ENCODE measurements at regions not wholly inside any gene's neighbourhood (a gene's known extent, or its start where the extent isn't known, plus 50 kb on each side); places are given as distances from the start of the nearest gene placed in this dataset.

DNA sequence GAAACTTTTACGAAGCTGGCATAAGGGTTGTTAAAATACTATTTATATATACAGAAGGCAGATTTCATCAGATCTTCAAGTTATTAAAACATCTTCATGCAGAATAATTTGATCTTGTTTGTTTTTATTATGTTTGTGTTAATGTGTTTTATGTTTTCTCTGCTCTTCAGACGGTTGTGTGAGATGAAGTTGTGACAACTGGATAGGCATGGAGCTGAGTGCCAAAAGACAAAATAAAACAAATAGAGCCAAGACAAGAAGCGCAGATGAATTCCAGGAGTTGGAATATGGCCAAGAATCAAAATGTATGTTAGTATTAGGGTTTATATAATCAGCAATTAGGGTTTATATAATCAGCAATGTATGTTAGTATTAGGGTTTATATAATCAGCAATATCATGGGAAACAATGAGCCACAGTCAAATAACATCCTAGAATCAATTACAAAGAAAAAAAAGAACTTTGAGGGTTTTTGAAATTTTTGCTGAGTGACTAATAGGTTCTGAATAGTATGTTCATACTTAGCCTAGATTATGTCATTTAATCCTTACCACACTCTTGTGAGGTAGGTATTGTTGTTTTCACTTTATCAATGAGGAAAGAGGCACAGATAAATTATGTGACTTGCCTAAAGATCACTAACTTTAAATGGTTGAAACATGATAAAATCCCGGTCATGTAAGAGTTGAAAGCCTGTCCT is 488.0 kb upstream of the STEAP1 start:
- no peak for TF ChIP-seq CTCF (IDR thresholded peaks at IDR 0.05; ENCODE audit: insufficient read depth, low read length)
- TF ChIP-seq POLR2AphosphoS5 (IDR thresholded peaks at IDR 0.05; ENCODE audit: low read depth), result no peak
- TF ChIP-seq GABPA (IDR thresholded peaks at IDR 0.05; ENCODE audit: low read depth), result no peak
- TF ChIP-seq REST (IDR thresholded peaks at IDR 0.05; ENCODE audit: insufficient replicate concordance, low read depth), result no peak
- no peak for TF ChIP-seq SPI1 (IDR thresholded peaks at IDR 0.05; ENCODE audit: borderline replicate concordance, low read depth)
- Histone ChIP-seq H3K4me3 (replicated peaks; ENCODE audit: insufficient read depth, low read length) (no peak overlapping the region), H3K27ac (replicated peaks) (no peak overlapping the region), H3K27me3 (ENCODE audit: insufficient read depth, poor library complexity, severe bottlenecking) (no peaks in the 10 kb centered on the region)
- DNase-seq (ENCODE audit: low read depth in 1 of 2, low spot score in 1 of 2), result no peak

DNA sequence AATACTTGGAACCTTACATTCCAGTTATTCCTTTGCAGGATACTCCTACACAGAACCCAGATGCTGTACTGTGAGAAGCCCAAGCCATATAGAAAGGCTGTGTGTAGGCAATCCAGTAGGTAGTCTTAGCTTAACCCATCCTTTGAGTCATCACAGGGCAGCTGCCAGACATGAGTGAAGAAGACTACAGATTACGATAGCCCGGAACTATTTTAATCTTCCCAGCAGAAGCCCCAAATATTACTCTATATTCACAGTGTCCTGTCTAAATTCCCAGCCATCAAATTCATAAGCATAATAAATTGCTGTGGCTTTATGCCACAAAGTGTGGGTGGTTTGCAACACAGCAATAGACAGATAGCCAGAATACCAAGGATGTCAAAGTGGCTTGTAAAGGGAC is 474.1 kb upstream of the STEAP1 start:
- DNase-seq (ENCODE audit: low read depth in 1 of 2, low spot score in 1 of 2), result no peak
- no peak for TF ChIP-seq CTCF (IDR thresholded peaks at IDR 0.05; ENCODE audit: insufficient read depth, low read length)
- Histone ChIP-seq H3K4me3 (replicated peaks; ENCODE audit: insufficient read depth, low read length) (no peak overlapping the region), H3K27ac (replicated peaks) (no peak overlapping the region), H3K27me3 (ENCODE audit: insufficient read depth, poor library complexity, severe bottlenecking) (no peaks in the 10 kb centered on the region)

GRCh38 chr7:89681448-89681847 is 472.8 kb upstream of the STEAP1 start:
- Histone ChIP-seq H3K27me3 (ENCODE audit: insufficient read depth, poor library complexity, severe bottlenecking) (no peaks in the 10 kb centered on the region), H3K4me3 (replicated peaks; ENCODE audit: insufficient read depth, low read length) (no peak overlapping the region), H3K27ac (replicated peaks) (no peak overlapping the region)
- DNase-seq (ENCODE audit: low read depth in 1 of 2, low spot score in 1 of 2), result no peak
- TF ChIP-seq REST (IDR thresholded peaks at IDR 0.05; ENCODE audit: insufficient replicate concordance, low read depth) (no peak), POLR2AphosphoS5 (IDR thresholded peaks at IDR 0.05; ENCODE audit: low read depth) (no peak), SPI1 (IDR thresholded peaks at IDR 0.05; ENCODE audit: borderline replicate concordance, low read depth) (no peak), CTCF (IDR thresholded peaks at IDR 0.05; ENCODE audit: insufficient read depth, low read length) (no peak), GABPA (IDR thresholded peaks at IDR 0.05; ENCODE audit: low read depth) (no peak)

DNA sequence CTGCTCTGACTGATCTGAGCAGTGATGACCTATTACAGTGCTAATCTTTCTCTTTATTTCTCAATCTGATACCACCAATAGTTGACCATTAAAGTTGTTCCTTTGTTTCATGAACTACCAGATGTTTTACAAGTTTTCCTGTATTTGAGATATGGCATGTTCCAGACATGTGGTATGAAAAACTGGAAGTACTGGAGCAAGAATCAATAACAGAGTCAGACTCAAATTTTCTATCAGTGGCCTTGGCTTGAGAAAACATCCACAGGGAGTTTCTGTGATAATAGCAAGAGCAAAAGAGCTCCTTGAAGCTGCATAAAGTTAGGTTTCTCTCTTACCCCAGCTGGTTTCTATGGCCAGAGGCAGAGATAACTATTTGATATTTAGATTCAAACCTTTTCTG is 469.0 kb upstream of the STEAP1 start:
- TF ChIP-seq REST (IDR thresholded peaks at IDR 0.05; ENCODE audit: insufficient replicate concordance, low read depth) (no peak), SPI1 (IDR thresholded peaks at IDR 0.05; ENCODE audit: borderline replicate concordance, low read depth) (no peak), CTCF (IDR thresholded peaks at IDR 0.05; ENCODE audit: insufficient read depth, low read length) (no peak), GABPA (IDR thresholded peaks at IDR 0.05; ENCODE audit: low read depth) (no peak), POLR2AphosphoS5 (IDR thresholded peaks at IDR 0.05; ENCODE audit: low read depth) (no peak)
- Histone ChIP-seq H3K27ac (replicated peaks) (no peak overlapping the region), H3K4me3 (replicated peaks; ENCODE audit: insufficient read depth, low read length) (no peak overlapping the region), H3K27me3 (ENCODE audit: insufficient read depth, poor library complexity, severe bottlenecking) (no peaks in the 10 kb centered on the region)
- DNase-seq (ENCODE audit: low read depth in 1 of 2, low spot score in 1 of 2), result no peak
